Ishikawa (cell line): ENCODE measurements at regions not wholly inside any gene's neighbourhood (a gene's known extent, or its start where the extent isn't known, plus 50 kb on each side); places are given as distances from the start of the nearest gene placed in this dataset.

Experiments
- CEBPB ChIP-seq: IDR thresholded peaks from 2 replicates; pipeline ENCODE4 v1.6.1; 2012
- EGR1 ChIP-seq: IDR thresholded peaks from 2 replicates; pipeline ENCODE4 v1.6.1; 2012
- EP300 ChIP-seq: IDR thresholded peaks from 2 replicates; pipeline ENCODE4 v1.6.1; 2012; ENCODE audit warnings: borderline replicate concordance
- MAX ChIP-seq: IDR thresholded peaks from 2 replicates; pipeline ENCODE4 v1.6.1; 2012
- NFIC ChIP-seq: IDR thresholded peaks from 2 replicates; pipeline ENCODE4 v1.6.1; 2012
- RAD21 ChIP-seq: IDR thresholded peaks from 2 replicates; pipeline ENCODE4 v1.6.1; 2012; ENCODE audit warnings: low read depth
- TAF1 ChIP-seq: IDR thresholded peaks from 2 replicates; pipeline ENCODE4 v1.6.1; 2012; ENCODE audit warnings: low read depth, mild to moderate bottlenecking
- USF1 ChIP-seq: IDR thresholded peaks from 2 replicates; pipeline ENCODE4 v1.6.1; 2012
- ZBTB7A ChIP-seq: IDR thresholded peaks from 2 replicates; pipeline ENCODE4 v1.6.1; 2012; ENCODE audit warnings: low read depth

DNA sequence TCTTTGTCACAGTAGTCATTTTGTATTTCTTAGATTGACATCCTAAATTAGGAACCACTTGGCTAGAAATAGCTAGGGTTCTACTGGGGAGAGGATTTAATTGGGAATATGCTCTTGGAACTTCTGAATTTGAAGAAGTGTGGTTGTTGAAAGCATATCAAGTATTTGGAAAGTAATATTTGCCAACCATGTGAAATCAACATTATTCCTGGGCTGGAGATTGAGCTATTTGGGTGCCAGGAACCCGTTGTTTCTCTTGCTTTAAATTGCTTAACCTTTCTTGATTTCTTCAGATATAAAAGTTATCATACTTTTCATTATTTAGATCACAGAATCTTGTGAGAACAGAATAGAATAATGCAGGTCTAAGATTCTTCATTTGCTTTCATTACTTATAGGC is 178.4 kb upstream of the ELL2 start:
- no peak for TF ChIP-seq CEBPB
- TF ChIP-seq TAF1, result no peak
- TF ChIP-seq RAD21, result no peak
- no peak for TF ChIP-seq EGR1
- no peak for TF ChIP-seq NFIC
- TF ChIP-seq USF1, result no peak
- no peak for TF ChIP-seq EP300
- no peak for TF ChIP-seq MAX
- no peak for TF ChIP-seq ZBTB7A
